ENCODE measurements at regions not wholly inside any gene's neighbourhood (a gene's known extent, or its start where the extent isn't known, plus 50 kb on each side); places are given as distances from the start of the nearest gene placed in this dataset.
"Not testable (repeated sequence)": the region's sequence is repeated elsewhere in the genome, so short reads cannot be mapped to it uniquely, and the experiment has no call there.

DNA sequence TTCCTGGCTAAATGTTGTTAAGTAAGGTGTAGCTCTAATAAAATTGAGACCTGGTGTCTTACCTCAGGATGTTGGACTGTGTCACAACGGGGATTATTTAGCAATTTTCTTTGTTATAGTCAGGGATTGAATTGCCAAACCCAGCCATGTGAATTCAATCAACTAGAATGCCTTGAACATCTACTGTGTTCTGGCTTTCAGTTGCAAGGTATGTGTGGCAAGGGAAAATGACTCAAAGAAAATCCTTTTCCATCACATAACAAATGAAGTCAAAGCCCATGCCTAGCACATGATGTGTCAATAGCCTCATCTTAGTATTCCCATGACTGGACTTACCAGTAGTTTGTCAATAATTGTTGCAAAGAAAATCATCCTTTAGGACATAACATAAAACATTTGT lies 519.8 kb upstream of the FLRT2 start:
- no peaks in the 10 kb centered on the region for H4K20me1 ChIP-seq (ENCODE audit: insufficient read depth)
- H3K79me2 ChIP-seq (ENCODE audit: insufficient read depth, low read depth) = no peaks in the 10 kb centered on the region
- no peaks in the 10 kb centered on the region for H3K36me3 ChIP-seq (ENCODE audit: insufficient read depth)
- H3K27me3 ChIP-seq (ENCODE audit: insufficient read depth, low read depth) = no peaks in the 10 kb centered on the region
- no peak overlapping the region for H2AFZ ChIP-seq (ENCODE audit: low read depth)
- TF ChIP-seq, protein P1, sequence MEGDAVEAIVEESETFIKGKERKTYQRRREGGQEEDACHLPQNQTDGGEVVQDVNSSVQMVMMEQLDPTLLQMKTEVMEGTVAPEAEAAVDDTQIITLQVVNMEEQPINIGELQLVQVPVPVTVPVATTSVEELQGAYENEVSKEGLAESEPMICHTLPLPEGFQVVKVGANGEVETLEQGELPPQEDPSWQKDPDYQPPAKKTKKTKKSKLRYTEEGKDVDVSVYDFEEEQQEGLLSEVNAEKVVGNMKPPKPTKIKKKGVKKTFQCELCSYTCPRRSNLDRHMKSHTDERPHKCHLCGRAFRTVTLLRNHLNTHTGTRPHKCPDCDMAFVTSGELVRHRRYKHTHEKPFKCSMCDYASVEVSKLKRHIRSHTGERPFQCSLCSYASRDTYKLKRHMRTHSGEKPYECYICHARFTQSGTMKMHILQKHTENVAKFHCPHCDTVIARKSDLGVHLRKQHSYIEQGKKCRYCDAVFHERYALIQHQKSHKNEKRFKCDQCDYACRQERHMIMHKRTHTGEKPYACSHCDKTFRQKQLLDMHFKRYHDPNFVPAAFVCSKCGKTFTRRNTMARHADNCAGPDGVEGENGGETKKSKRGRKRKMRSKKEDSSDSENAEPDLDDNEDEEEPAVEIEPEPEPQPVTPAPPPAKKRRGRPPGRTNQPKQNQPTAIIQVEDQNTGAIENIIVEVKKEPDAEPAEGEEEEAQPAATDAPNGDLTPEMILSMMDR (conservative IDR thresholded peaks at IDR 0.05; ENCODE audit: low read depth, low read length) = no peak
- no peak overlapping the region for H3K27ac ChIP-seq
- no peak overlapping the region for H3K4me2 ChIP-seq
- no peak overlapping the region for H3K4me3 ChIP-seq (IDR thresholded peaks at IDR 0.05; ENCODE audit: insufficient read depth, low read depth, low read length)
- H3K9ac ChIP-seq = no peak overlapping the region
- no peaks in the 10 kb centered on the region for H3K4me1 ChIP-seq (ENCODE audit: low read depth, poor library complexity, severe bottlenecking)

DNA sequence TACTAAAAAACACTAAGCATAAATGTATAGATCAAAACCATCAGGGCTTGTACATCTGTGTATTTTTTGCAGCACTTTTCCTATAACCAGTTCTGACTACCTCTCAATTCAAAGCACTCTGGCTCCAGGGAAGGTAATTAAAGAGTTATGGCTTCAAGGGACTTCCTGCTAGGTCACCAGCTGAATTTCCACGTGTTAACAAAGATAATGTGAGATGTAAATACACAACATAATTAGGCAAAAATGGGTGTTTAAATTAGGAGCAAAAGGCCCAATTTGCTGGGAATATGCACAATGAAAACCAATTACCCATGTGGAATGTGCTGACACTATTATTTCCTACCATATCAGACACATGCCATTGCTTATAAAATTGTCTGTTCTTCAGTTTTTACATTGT lies 513.4 kb upstream of the FLRT2 start:
- Histone ChIP-seq H3K4me2 (no peak overlapping the region), H3K4me1 (ENCODE audit: low read depth, poor library complexity, severe bottlenecking) (no peaks in the 10 kb centered on the region), H3K79me2 (ENCODE audit: insufficient read depth, low read depth) (no peaks in the 10 kb centered on the region), H2AFZ (ENCODE audit: low read depth) (no peak overlapping the region), H3K9ac (no peak overlapping the region), H3K27ac (no peak overlapping the region), H3K4me3 (IDR thresholded peaks at IDR 0.05; ENCODE audit: insufficient read depth, low read depth, low read length) (no peak overlapping the region), H4K20me1 (ENCODE audit: insufficient read depth) (no peaks in the 10 kb centered on the region), H3K36me3 (ENCODE audit: insufficient read depth) (no peaks in the 10 kb centered on the region), H3K27me3 (ENCODE audit: insufficient read depth, low read depth) (no peaks in the 10 kb centered on the region)
- TF ChIP-seq, protein P1 (conservative IDR thresholded peaks at IDR 0.05; ENCODE audit: low read depth, low read length) = no peak

DNA sequence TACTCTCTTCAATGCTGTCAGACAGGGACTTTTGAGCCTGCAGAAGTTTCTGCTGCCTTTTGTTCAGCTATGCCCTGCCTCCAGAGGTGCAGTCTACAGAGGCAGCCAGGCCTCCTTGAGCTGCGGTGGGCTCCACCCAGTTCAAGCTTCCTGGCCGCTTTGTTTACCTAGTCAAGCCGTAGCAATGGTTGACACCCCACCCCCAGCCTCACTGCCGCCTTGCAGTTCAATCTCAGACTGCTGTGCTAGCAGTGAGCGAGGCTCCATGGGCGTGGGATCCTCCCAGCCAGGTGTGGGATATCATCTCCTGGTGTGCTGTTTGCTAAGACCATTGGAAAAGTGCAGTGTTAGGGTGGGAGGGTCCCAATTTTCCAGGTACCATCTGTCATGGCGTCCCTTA lies 506.1 kb upstream of the FLRT2 start:
- H3K36me3 ChIP-seq (ENCODE audit: insufficient read depth); H3K79me2 ChIP-seq (ENCODE audit: insufficient read depth, low read depth); H3K27ac ChIP-seq; H3K4me3 ChIP-seq (IDR thresholded peaks at IDR 0.05; ENCODE audit: insufficient read depth, low read depth, low read length); H3K9ac ChIP-seq; H3K4me2 ChIP-seq; H4K20me1 ChIP-seq (ENCODE audit: insufficient read depth); H2AFZ ChIP-seq (ENCODE audit: low read depth); H3K4me1 ChIP-seq (ENCODE audit: low read depth, poor library complexity, severe bottlenecking); H3K27me3 ChIP-seq (ENCODE audit: insufficient read depth, low read depth): not testable (repeated sequence)

DNA sequence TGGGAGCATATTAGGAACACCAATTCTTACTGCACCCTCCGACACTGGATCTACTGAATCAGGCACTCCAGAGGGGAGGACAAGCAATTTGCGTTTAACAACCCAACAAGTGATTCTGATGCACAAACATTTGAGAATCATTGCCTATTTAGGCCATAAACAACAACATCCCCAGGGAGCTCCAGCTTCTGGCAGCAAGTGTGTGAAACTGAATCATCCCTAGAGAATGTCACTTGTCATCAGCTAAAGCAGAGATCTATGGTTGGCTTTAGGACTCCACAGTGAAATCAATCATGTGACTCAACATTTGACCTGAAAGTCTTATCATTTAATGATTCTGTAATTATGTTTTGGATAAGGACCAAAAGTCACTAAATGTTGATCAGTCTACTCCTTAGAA lies 505.0 kb upstream of the FLRT2 start:
- no peaks in the 10 kb centered on the region for H3K36me3 ChIP-seq (ENCODE audit: insufficient read depth)
- no peak overlapping the region for H3K4me2 ChIP-seq
- TF ChIP-seq, protein P1 (conservative IDR thresholded peaks at IDR 0.05; ENCODE audit: low read depth, low read length) = no peak
- no peaks in the 10 kb centered on the region for H3K4me1 ChIP-seq (ENCODE audit: low read depth, poor library complexity, severe bottlenecking)
- H4K20me1 ChIP-seq (ENCODE audit: insufficient read depth) = no peaks in the 10 kb centered on the region
- no peaks in the 10 kb centered on the region for H3K79me2 ChIP-seq (ENCODE audit: insufficient read depth, low read depth)
- H2AFZ ChIP-seq (ENCODE audit: low read depth) = no peak overlapping the region
- no peak overlapping the region for H3K27ac ChIP-seq
- no peak overlapping the region for H3K4me3 ChIP-seq (IDR thresholded peaks at IDR 0.05; ENCODE audit: insufficient read depth, low read depth, low read length)
- H3K27me3 ChIP-seq (ENCODE audit: insufficient read depth, low read depth) = no peaks in the 10 kb centered on the region
- no peak overlapping the region for H3K9ac ChIP-seq

DNA sequence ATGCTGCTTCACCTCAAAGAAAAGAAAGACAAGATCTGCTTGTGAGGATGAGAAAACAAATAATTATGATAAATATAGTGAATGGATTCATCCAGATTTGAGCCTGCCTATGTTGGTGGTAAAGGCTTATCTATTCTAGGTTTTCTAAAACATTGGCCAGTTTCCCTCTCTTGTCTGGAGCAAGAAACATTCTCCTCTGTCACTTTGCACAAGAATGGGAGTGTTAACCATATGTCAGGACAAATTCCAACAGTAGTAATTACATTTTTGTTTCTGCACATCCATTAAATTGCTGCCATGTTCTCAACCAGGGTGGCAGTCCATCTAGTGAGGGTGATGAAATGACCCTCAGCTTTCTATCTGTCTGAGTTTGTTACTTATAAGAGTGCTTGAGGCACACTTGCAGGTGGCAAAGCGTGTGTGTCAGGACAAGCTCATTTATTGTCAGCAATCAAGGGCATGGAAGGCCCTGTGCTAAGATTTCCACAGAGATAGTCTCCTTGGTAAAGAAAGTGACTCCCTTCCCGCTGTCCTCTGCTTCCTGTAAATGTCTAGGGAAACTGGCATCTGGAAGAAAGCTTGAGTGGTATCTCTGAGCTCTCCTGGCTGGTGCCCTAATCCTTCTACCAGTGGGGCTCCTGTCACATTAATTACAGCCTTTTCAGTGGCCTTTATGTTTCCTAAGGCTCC lies 502.1 kb upstream of the FLRT2 start:
- Histone ChIP-seq H3K27ac (no peak overlapping the region), H3K79me2 (ENCODE audit: insufficient read depth, low read depth) (no peaks in the 10 kb centered on the region), H3K27me3 (ENCODE audit: insufficient read depth, low read depth) (no peaks in the 10 kb centered on the region), H3K4me2 (no peak overlapping the region), H3K9ac (no peak overlapping the region), H3K36me3 (ENCODE audit: insufficient read depth) (no peaks in the 10 kb centered on the region), H2AFZ (ENCODE audit: low read depth) (no peak overlapping the region), H3K4me1 (ENCODE audit: low read depth, poor library complexity, severe bottlenecking) (no peaks in the 10 kb centered on the region), H4K20me1 (ENCODE audit: insufficient read depth) (no peaks in the 10 kb centered on the region), H3K4me3 (IDR thresholded peaks at IDR 0.05; ENCODE audit: insufficient read depth, low read depth, low read length) (no peak overlapping the region)
- TF ChIP-seq, protein P1 (conservative IDR thresholded peaks at IDR 0.05; ENCODE audit: low read depth, low read length) = no peak
